Neural cell (in vitro differentiated cells): ENCODE measurements at regions not wholly inside any gene's neighbourhood (a gene's known extent, or its start where the extent isn't known, plus 50 kb on each side); places are given as distances from the start of the nearest gene placed in this dataset.
"Not testable (repeated sequence)": the region's sequence is repeated elsewhere in the genome, so short reads cannot be mapped to it uniquely, and the experiment has no call there.

ENCODE experiments used
- H2AFZ ChIP-seq: fragments of 200-600, 300-800 bp; sonication (generic), shearing (Covaris generic); 2 replicates; pipeline ENCODE4 v1.6.0; 2014; ENCODE audit warnings: low read depth, mild to moderate bottlenecking, antibody characterized with exemption, low read length, moderate library complexity
- H3F3A ChIP-seq: fragments of 200-600 bp; shearing (Covaris generic); 2 replicates; pipeline ENCODE4 v1.6.1; 2016; ENCODE audit warnings: mild to moderate bottlenecking, moderate library complexity, mixed read lengths, antibody characterized with exemption, low read length; ENCODE audit not compliant: insufficient read depth, poor library complexity, severe bottlenecking
- H3K27ac ChIP-seq: fragments of 200-600, 300-800 bp; sonication (generic), shearing (Covaris generic); 2 replicates; pipeline ENCODE4 v1.5.1; 2014; ENCODE audit warnings: mild to moderate bottlenecking, low read length, moderate library complexity
- H3K27me3 ChIP-seq: fragments of 300-800, 200-600 bp; sonication (generic), shearing (Covaris generic); 2 replicates; pipeline ENCODE4 v1.6.0; 2014; ENCODE audit warnings: mild to moderate bottlenecking, low read depth, low read length, moderate library complexity; ENCODE audit not compliant: insufficient read depth
- H3K36me3 ChIP-seq: fragments of 300-800, 200-600 bp; sonication (generic), shearing (Covaris generic); 2 replicates; pipeline ENCODE4 v1.5.1; 2014; ENCODE audit warnings: mild to moderate bottlenecking, antibody characterized with exemption, low read length, moderate library complexity; ENCODE audit not compliant: insufficient read depth
- H3K4me2 ChIP-seq: fragments of 300-800, 200-600 bp; sonication (generic), shearing (Covaris generic); 2 replicates; pipeline ENCODE4 v1.6.0; 2014; ENCODE audit warnings: mild to moderate bottlenecking, low read length
- H3K4me3 ChIP-seq: fragments of 300-800, 200-600 bp; sonication (generic), shearing (Covaris generic); 2 replicates; pipeline ENCODE4 v1.5.1; 2014; ENCODE audit warnings: mild to moderate bottlenecking, low read length, moderate library complexity
- H3K79me2 ChIP-seq: fragments of 200-600 bp; shearing (Covaris generic); replicated peaks from 2 replicates; pipeline ENCODE4 v1.6.0; 2014; ENCODE audit warnings: mild to moderate bottlenecking, low read length, moderate library complexity; ENCODE audit not compliant: insufficient read depth
- H3K9ac ChIP-seq: fragments of 300-800, 200-600 bp; sonication (generic), shearing (Covaris generic); 2 replicates; pipeline ENCODE4 v1.6.1; 2016; ENCODE audit warnings: mild to moderate bottlenecking, low read length, mixed read lengths
- H3K9me2 ChIP-seq: fragments of 200-600 bp; shearing (Covaris generic); 2 replicates; pipeline ENCODE4 v1.6.1; 2016; ENCODE audit warnings: mild to moderate bottlenecking, low read length, mixed read lengths; ENCODE audit not compliant: insufficient read depth
- H3K9me3 ChIP-seq: fragments of 200-600, 300-800 bp; sonication (generic), shearing (Covaris generic); 2 replicates; pipeline ENCODE4 v1.6.1; 2016; ENCODE audit warnings: mild to moderate bottlenecking, mixed run types, low read length, moderate library complexity, mixed read lengths
- H4K20me1 ChIP-seq: fragments of 200-600 bp; shearing (Covaris generic); 2 replicates; pipeline ENCODE4 v1.6.1; 2016; ENCODE audit warnings: mild to moderate bottlenecking, mixed run types; ENCODE audit not compliant: insufficient read depth
- EP300 ChIP-seq: fragments of 450-650 bp; conservative IDR thresholded peaks from 2 replicates; pipeline ENCODE4 v1.6.1; 2014; ENCODE audit warnings: antibody characterized with exemption, mild to moderate bottlenecking, moderate library complexity; ENCODE audit not compliant: poor library complexity, severe bottlenecking
- EZH2 ChIP-seq: fragments of 200-600, 300-800 bp; shearing (Covaris generic), sonication (generic); IDR thresholded peaks from 2 replicates; pipeline ENCODE4 v1.6.1; 2014; ENCODE audit warnings: antibody characterized with exemption, low read length, borderline replicate concordance, mild to moderate bottlenecking; ENCODE audit not compliant: insufficient read depth, poor library complexity, severe bottlenecking
- MXI1 ChIP-seq: fragments of 450-650 bp; conservative IDR thresholded peaks from 2 replicates; pipeline ENCODE4 v1.6.1; 2014; ENCODE audit warnings: antibody characterized with exemption, mild to moderate bottlenecking; ENCODE audit not compliant: poor library complexity, severe bottlenecking
- RAD21 ChIP-seq: fragments of 450-650 bp; conservative IDR thresholded peaks from 2 replicates; pipeline ENCODE4 v1.6.1; 2014; ENCODE audit warnings: antibody characterized with exemption, mild to moderate bottlenecking, moderate library complexity
- REST ChIP-seq: IDR thresholded peaks from 2 replicates; pipeline ENCODE4 v1.6.1; 2012; ENCODE audit warnings: borderline replicate concordance
- TAF1 ChIP-seq: IDR thresholded peaks from 2 replicates; pipeline ENCODE4 v1.6.1; 2012; ENCODE audit warnings: low read depth

DNA sequence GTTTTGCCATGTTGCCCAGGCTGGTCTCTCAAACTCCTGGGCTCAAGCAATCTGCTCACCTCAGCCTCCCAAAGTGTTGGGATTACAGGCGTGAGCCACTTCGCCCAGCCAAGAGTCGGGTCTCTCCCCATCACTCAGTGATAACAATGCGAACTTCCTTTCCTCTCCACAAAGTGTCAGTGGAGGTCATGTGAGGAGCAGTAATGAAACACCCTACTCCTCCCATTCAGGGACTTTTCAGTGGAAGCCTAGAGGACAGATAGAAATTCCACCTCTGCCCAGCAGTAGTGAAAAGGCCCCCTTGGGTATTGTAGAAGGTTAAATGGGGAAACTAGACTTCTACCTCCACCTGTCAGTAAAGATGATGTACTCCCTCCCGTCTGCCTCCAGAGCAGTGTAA lies 141.9 kb upstream of the STK26 start:
- Histone ChIP-seq H3K27ac (no peak overlapping the region), H3K4me2 (no peak overlapping the region), H3K9me3 (no peaks in the 10 kb centered on the region), H3K79me2 (no peaks in the 10 kb centered on the region), H3K36me3 (no peaks in the 10 kb centered on the region), H3F3A (no peaks in the 10 kb centered on the region), H3K9me2 (no peaks in the 10 kb centered on the region), H2AFZ (no peak overlapping the region), H3K9ac (no peak overlapping the region), H3K4me3 (no peak overlapping the region), H4K20me1 (no peaks in the 10 kb centered on the region), H3K27me3 (no peaks in the 10 kb centered on the region)
- TF ChIP-seq MXI1: no peak
- no peak for TF ChIP-seq TAF1

GRCh38 chrX:131885042-131885441 lies 138.1 kb upstream of the STK26 start:
- H3K79me2 ChIP-seq, H3K9ac ChIP-seq, H4K20me1 ChIP-seq, H3K27me3 ChIP-seq, H2AFZ ChIP-seq, H3K27ac ChIP-seq, H3K9me2 ChIP-seq, H3K4me2 ChIP-seq, H3K9me3 ChIP-seq, H3K4me3 ChIP-seq, H3K36me3 ChIP-seq, H3F3A ChIP-seq: not testable (repeated sequence)

DNA sequence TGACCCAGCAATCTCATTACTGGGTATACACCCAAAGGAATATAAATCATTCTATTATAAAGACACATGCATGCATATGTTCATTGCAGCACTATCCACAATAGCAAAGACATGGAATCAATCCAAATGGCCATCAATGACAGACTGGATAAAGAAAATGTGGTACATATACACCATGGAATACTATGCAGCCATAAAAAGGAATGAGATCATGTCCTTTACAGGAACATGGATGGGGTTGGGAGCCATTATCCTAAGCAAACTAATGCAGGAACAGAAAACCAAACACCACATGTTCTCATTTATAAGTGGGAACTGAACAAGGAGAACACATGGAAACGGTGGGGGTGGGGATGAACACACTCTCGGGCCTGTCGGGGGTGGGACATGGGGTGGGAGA lies 129.2 kb upstream of the STK26 start:
- H3F3A ChIP-seq, H4K20me1 ChIP-seq, H3K79me2 ChIP-seq, H3K27ac ChIP-seq, H3K27me3 ChIP-seq, H3K9ac ChIP-seq, H3K4me2 ChIP-seq, H3K9me3 ChIP-seq, H3K36me3 ChIP-seq, H3K4me3 ChIP-seq, H2AFZ ChIP-seq, H3K9me2 ChIP-seq: not testable (repeated sequence)

DNA sequence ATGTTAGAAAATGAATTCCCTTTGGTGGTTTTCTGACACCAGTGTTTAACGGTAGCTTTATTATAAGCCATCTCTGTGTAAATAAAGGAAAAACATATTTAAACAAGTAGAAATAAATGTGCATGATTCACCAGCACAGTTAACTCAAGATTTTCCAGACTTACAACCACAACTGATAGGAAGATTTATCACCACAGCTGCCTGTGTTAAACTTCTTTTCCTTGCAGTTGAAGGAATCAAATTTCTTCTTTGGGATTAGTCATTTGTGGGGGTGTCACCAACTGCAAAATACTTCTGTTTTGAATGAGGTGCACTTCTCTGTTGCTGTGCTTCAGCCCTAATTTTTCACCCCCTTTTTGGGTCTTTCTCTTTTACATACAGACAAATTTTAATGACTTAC lies 128.1 kb upstream of the STK26 start:
- no peak overlapping the region for H3K27ac ChIP-seq
- H3F3A ChIP-seq: no peaks in the 10 kb centered on the region
- H3K9me2 ChIP-seq: no peaks in the 10 kb centered on the region
- no peaks in the 10 kb centered on the region for H3K79me2 ChIP-seq
- no peak for TF ChIP-seq EP300
- TF ChIP-seq REST: no peak
- no peak for TF ChIP-seq RAD21
- TF ChIP-seq EZH2: no peak
- no peak for TF ChIP-seq MXI1
- no peak overlapping the region for H3K4me3 ChIP-seq
- H3K9me3 ChIP-seq: no peaks in the 10 kb centered on the region
- no peak overlapping the region for H3K4me2 ChIP-seq
- no peaks in the 10 kb centered on the region for H4K20me1 ChIP-seq
- H3K9ac ChIP-seq: no peak overlapping the region
- no peaks in the 10 kb centered on the region for H3K27me3 ChIP-seq
- no peak overlapping the region for H2AFZ ChIP-seq
- no peaks in the 10 kb centered on the region for H3K36me3 ChIP-seq
